Skeletal muscle tissue (tissue), 3 donors: ENCODE measurements at regions not wholly inside any gene's neighbourhood (a gene's known extent, or its start where the extent isn't known, plus 50 kb on each side); places are given as distances from the start of the nearest gene placed in this dataset.

Experiments used
- H3K27ac ChIP-seq: one replicate; pipeline ENCODE4 v1.7.0; 2013; ENCODE audit warnings: mild to moderate bottlenecking, low read depth, low read length, inconsistent platforms
- H3K27me3 ChIP-seq, 3 donors: one replicate each; pipeline ENCODE4 v1.7.0; 2013; ENCODE audit warnings: low read length in 3 of 3; ENCODE audit not compliant: control insufficient read depth in 3 of 3, insufficient read depth in 3 of 3
- H3K36me3 ChIP-seq, 3 donors: one replicate each; pipeline ENCODE4 v1.7.0; 2013; ENCODE audit warnings: low read length in 3 of 3; ENCODE audit not compliant: control insufficient read depth in 3 of 3, insufficient read depth in 3 of 3
- H3K4me1 ChIP-seq, 3 donors: one replicate each; pipeline ENCODE4 v1.7.0; 2013; ENCODE audit warnings: low read length in 3 of 3, mild to moderate bottlenecking in 3 of 3; ENCODE audit not compliant: control insufficient read depth in 3 of 3, insufficient read depth in 3 of 3
- H3K4me3 ChIP-seq, 3 donors: one replicate each; pipeline ENCODE4 v1.7.0; 2013; ENCODE audit warnings: low read length in 3 of 3
- H3K9ac ChIP-seq, 3 donors: one replicate each; pipeline ENCODE4 v1.7.0; 2013; ENCODE audit warnings: low read length in 3 of 3, mild to moderate bottlenecking in 3 of 3, moderate library complexity in 2 of 3, low read depth in 1 of 3
- H3K9me3 ChIP-seq, 3 donors: one replicate each; pipeline ENCODE4 v1.7.0; 2013; ENCODE audit warnings: low read length in 3 of 3; ENCODE audit not compliant: control insufficient read depth in 3 of 3
- donor health status: Osteomylitis.

DNA sequence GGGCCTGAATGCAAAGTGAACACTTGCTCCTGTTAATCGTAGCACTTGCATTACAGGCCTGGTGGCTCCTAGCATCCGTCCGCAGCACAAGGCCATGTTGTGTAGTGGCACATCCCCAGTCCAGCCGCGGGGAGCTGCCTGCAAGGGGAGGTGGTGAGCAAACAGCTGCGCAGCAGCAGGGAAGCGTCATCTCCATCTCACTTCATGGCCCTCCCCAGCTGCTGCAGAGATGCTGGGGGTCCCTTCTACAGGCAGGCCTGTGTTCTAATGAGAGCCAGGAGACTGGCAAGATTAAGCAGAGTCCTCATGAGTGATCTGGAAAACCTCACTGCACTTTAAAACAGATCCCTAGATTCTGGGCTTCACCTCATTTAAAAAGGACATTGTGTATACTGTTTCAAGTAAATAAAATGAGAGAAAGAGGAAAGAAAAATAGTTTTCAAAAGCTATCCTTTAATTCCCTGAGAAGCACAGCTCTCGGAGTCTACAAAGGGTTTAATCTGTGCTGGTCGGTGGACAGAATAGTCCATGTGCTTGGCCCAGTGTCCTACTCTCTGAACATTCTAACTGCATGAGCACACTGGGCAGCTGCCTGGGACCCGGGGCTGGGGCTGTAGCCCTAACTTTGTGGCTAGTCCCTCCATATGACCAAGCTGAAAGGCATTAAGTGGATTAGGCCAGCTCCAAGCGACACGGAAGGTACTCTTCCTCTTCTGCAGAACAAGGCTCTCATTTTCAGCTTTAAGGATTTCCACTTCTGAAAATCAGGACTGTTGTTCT is 125.8 kb downstream of the LY86 start:
- H3K9ac ChIP-seq = no peak overlapping the region
- no peaks in the 10 kb centered on the region for H3K36me3 ChIP-seq
- no peaks in the 10 kb centered on the region for H3K9me3 ChIP-seq
- no peaks in the 10 kb centered on the region for H3K27me3 ChIP-seq
- peaks cover 15 to 27% (median 21%) of the 10 kb centered on the region in 3 donors for H3K4me1 ChIP-seq
- H3K27ac ChIP-seq = no peak overlapping the region
- no peak overlapping the region for H3K4me3 ChIP-seq

DNA sequence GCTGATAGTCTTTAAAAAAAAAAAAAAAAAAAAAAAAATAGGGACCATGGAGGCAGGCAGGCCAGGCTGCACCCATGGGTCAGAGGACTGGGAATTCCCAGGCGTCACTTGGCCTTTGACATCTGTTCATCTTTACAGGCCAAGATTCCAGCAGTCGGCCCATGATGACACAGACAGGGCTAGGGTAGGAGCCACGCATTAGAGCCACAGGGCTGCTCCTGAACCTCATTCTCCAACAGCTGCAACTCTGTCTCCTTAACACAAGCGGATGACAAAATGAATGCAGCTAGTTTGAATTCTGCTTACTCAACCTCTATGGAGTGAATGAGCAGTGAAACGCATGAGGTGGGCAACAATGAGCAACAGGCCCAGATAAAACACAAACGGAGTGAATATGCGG is 126.4 kb downstream of the LY86 start:
- no peaks in the 10 kb centered on the region for H3K9me3 ChIP-seq
- H3K4me3 ChIP-seq = no peak overlapping the region
- H3K4me1 ChIP-seq = peaks cover 15 to 27% (median 21%) of the 10 kb centered on the region in 3 donors
- no peak overlapping the region for H3K9ac ChIP-seq
- H3K27me3 ChIP-seq = no peaks in the 10 kb centered on the region
- H3K27ac ChIP-seq = no peak overlapping the region
- no peaks in the 10 kb centered on the region for H3K36me3 ChIP-seq

DNA sequence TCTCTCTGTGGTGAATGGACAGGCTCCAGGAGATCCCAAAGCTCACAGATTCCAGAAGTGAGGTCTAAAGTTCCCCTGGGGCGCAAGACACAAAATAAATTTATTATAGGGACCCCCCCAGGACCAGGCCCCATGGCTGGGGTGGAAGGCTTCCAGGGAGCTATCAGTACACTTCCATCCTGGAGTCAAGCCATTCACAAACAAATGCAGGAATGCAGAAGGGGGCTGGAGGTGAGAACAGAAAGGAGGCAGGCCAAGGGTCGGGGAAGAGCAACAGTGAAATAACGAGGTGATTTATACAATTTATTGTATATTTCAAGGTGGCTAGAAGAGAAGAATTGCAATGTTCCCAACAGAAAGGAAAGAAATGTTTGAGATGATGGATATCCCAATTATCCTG is 126.9 kb downstream of the LY86 start:
- no peak overlapping the region for H3K9ac ChIP-seq
- H3K9me3 ChIP-seq = no peaks in the 10 kb centered on the region
- H3K27me3 ChIP-seq = no peaks in the 10 kb centered on the region
- no peaks in the 10 kb centered on the region for H3K36me3 ChIP-seq
- H3K27ac ChIP-seq = no peak overlapping the region
- H3K4me1 ChIP-seq = peaks cover 15 to 27% (median 21%) of the 10 kb centered on the region in 3 donors
- H3K4me3 ChIP-seq = no peak overlapping the region

DNA sequence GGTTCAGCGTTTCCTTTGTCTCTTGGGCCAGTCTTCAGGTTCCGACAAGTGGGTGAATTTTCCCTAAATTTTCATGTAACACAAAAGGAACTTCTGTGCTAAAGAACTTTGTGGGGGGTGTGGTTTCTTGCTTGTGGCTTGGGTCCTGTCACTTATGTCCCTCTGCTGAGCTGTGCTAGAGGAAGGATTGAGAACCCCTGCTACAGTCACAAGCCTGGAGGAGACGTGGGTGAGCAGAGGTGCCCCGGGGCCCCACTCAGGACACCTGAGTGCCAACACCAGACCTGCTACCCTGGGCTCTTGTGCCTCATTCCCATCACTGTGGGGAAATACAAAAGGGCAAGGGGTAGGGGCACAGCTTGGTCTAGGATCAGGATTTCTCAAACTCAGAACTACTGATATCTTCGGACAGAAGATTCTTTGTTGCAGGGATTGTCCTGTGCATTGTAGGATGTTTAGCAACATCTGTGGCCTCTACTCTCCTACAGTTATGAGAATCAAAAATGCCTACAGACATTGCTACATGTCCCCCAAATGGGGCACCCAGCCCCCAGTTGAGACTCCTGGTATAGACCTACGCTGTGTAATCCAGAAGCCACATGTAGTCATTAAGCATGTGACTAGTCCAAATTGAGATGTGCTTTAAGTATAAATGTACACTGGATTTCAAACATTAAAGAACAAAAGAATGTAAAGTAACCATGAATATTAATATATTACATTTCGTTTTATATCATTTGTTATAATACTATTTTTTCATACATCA is 128.7 kb downstream of the LY86 start:
- H3K27ac ChIP-seq = no peak overlapping the region
- no peaks in the 10 kb centered on the region for H3K9me3 ChIP-seq
- H3K4me1 ChIP-seq = peaks cover 15 to 25% (median 18%) of the 10 kb centered on the region in 3 donors
- no peak overlapping the region for H3K4me3 ChIP-seq
- no peaks in the 10 kb centered on the region for H3K27me3 ChIP-seq
- no peaks in the 10 kb centered on the region for H3K36me3 ChIP-seq
- no peak overlapping the region for H3K9ac ChIP-seq

DNA sequence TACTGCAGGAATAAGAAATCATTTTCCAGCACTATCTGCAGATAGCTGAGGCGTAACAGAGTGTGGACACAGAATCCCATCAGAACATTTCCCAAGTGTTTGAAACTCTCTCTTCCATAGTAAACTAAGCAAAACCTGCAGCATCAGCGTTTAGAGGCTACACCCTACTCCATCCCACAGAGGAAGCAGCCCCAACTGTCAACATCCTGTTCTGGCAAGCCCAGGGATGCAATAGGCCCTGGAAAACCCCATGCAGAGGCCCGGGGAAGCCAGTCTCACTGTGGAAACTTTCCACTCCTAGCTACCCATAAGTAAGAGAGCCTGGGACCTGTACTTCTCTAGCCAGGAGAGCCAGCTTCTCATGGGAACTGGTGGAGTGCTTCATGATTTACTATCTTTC is 129.4 kb downstream of the LY86 start:
- no peak overlapping the region for H3K27ac ChIP-seq
- H3K4me1 ChIP-seq = peaks cover 8 to 17% (median 10%) of the 10 kb centered on the region in 3 donors
- no peaks in the 10 kb centered on the region for H3K27me3 ChIP-seq
- no peak overlapping the region for H3K9ac ChIP-seq
- H3K9me3 ChIP-seq = no peaks in the 10 kb centered on the region
- no peak overlapping the region for H3K4me3 ChIP-seq
- H3K36me3 ChIP-seq = no peaks in the 10 kb centered on the region

DNA sequence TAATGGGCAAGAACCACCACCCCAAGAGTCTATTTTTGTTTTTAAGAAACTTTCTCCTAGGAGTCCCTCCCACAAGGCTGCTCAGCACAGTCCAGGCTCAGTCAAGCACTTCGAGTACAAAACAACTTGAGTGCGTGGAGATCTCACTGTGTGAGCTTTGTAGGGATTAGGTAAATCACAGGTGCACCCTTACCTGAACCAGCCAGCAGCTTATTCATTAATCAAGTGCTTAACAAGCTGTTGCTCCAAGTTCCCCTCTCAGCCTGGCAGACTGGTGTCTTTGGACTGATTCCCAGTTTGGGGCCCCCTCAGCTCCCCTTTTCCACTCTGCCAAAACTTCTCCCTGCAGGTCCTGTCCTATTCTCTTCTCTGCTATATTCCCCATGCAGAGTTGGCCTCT is 133.1 kb downstream of the LY86 start:
- Histone ChIP-seq H3K9ac (no peak overlapping the region), H3K4me1 (peaks cover 19 to 25% (median 22%) of the 10 kb centered on the region in 3 donors), H3K4me3 (no peak overlapping the region), H3K27ac (no peak overlapping the region), H3K27me3 (no peaks in the 10 kb centered on the region), H3K9me3 (no peaks in the 10 kb centered on the region), H3K36me3 (no peaks in the 10 kb centered on the region)

DNA sequence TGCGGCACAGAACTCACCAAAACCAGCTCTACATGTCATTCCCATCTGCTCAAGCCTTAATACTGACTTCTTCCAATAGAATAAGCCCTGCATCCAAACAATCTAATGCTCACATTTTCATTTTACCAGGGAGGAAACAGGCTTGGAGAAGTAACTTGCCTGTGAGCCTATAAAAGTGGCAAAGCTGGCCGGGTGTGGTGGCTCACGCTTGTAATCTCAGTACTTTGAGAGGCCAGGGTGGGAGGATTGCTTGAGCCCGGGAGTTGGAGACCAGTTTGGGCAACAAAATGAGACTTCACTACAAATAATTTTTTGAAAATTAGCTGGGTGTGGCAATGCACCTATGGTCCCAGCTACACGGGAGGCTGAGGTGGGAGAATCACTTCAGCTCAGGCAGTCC is 133.7 kb downstream of the LY86 start:
- Histone ChIP-seq H3K27me3 (no peaks in the 10 kb centered on the region), H3K36me3 (no peaks in the 10 kb centered on the region), H3K9me3 (no peaks in the 10 kb centered on the region), H3K4me3 (no peak overlapping the region), H3K9ac (no peak overlapping the region), H3K27ac (no peak overlapping the region), H3K4me1 (peaks cover 19 to 25% (median 22%) of the 10 kb centered on the region in 3 donors)

DNA sequence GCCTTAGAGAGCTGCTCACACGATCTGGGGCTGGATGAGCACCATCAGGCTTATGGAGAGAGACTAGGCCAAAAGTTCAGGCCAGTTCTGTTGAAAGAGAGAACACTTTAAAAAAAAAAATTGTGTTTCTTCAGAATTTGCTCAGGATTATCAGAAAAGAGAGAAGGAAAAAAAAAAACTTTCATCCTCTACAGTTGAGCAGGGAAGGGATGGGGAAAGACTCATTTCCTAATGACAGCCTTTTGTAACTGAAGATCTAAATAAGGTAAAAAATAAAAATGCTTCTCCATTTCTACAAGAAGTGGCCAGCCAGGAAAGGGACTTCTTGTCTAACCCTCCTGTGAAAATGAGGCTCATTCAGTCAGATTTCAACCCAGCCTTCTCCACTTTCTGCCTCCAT is 134.8 kb downstream of the LY86 start:
- Histone ChIP-seq H3K27ac (peak overlapping the region; percentile 81), H3K36me3 (no peaks in the 10 kb centered on the region), H3K27me3 (no peaks in the 10 kb centered on the region), H3K9me3 (no peaks in the 10 kb centered on the region), H3K9ac (peak overlapping the region in 1 of 3 donors; percentile 86), H3K4me1 (peaks cover 17 to 25% (median 22%) of the 10 kb centered on the region in 3 donors), H3K4me3 (no peak overlapping the region)

DNA sequence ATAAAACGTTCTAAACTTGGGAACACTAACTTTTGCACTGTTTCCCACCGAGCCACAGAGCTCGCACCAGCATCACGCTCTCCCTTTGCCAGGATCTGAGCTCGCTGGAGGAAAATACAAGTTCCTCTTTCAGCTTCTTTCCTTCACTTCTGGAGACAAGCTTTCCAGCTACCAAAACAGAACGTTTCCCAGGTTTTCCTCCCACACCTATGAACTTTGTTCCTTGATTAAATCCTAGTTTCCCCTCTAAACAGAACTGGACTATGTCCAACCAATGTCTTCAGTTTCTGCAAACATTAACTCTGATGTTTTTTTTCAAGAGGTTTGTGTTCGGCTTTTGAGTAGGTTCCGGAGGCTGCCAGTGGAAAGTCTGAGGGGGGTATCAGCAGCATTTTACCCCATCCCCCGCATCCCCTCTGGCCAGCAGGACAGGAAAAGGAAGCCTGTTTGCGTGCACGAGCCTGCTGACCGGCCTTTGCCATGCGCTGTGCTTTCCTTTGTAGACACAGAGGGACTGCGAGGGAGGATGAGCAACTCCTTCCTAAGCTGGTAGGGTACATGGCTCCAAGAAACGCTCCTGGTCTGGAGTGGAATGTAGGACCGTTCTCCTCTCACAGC is 135.5 kb downstream of the LY86 start:
- Histone ChIP-seq H3K9ac (peak overlapping the region; percentile 76 to 86 (median 83)), H3K36me3 (no peaks in the 10 kb centered on the region), H3K27me3 (no peaks in the 10 kb centered on the region), H3K9me3 (no peaks in the 10 kb centered on the region), H3K4me3 (peak overlapping the region; percentile 62 to 75 (median 70)), H3K4me1 (peaks cover 17 to 25% (median 22%) of the 10 kb centered on the region in 3 donors), H3K27ac (peak overlapping the region; percentile 81)
